H54 (cell line): ENCODE measurements at regions not wholly inside any gene's neighbourhood (a gene's known extent, or its start where the extent isn't known, plus 50 kb on each side); places are given as distances from the start of the nearest gene placed in this dataset.

Source experiments
- DNase-seq: peaks from one replicate; pipeline ENCODE4 v3.0.0; 2011; ENCODE audit warnings: low spot score, mixed read lengths; ENCODE audit not compliant: insufficient read length
- FAIRE-seq: peaks from 3 replicates; lab custom pipeline; 2011; peaks lifted over from hg19 to GRCh38; lab: Jason Lieb, UNC
- POLR2A ChIP-seq: IDR thresholded peaks from 2 replicates; pipeline ENCODE4 v1.6.1; 2011; ENCODE audit warnings: low read depth, mild to moderate bottlenecking, low read length

- FAIRE-seq (no peak), DNase-seq (no peak)
- no peak for TF ChIP-seq POLR2A
Measured at GRCh38 chr1:213858581-213858980, 129.2 kb upstream of the PROX1 start.

GRCh38 chr1:213861841-213862240 is 125.9 kb upstream of the PROX1 start:
- TF ChIP-seq POLR2A, result no peak
- FAIRE-seq, result no peak
- DNase-seq, result no peak

- DNase-seq (no peak), FAIRE-seq (no peak)
- no peak for TF ChIP-seq POLR2A
Measured at GRCh38 chr1:213864091-213864490, 123.7 kb upstream of the PROX1 start.

GRCh38 chr1:213868482-213868881 is 119.3 kb upstream of the PROX1 start:
- DNase-seq (no peak), FAIRE-seq (no peak)
- no peak for TF ChIP-seq POLR2A

GRCh38 chr1:213871179-213871578 is 116.6 kb upstream of the PROX1 start:
- DNase-seq, result no peak
- FAIRE-seq, result no peak
- TF ChIP-seq POLR2A, result no peak

GRCh38 chr1:213874789-213875188 is 113.0 kb upstream of the PROX1 start:
- no peak for DNase-seq
- TF ChIP-seq POLR2A, result no peak
- FAIRE-seq, result no peak

GRCh38 chr1:213876531-213876930 is 111.2 kb upstream of the PROX1 start:
- FAIRE-seq, result no peak
- no peak for TF ChIP-seq POLR2A
- DNase-seq, result no peak

- no peak for TF ChIP-seq POLR2A
- no peak for FAIRE-seq
- no peak for DNase-seq
Measured at GRCh38 chr1:213883618-213884017, 104.2 kb upstream of the PROX1 start.

- TF ChIP-seq POLR2A, result no peak
- DNase-seq (no peak), FAIRE-seq (no peak)
Measured at GRCh38 chr1:213884402-213884801, 103.4 kb upstream of the PROX1 start.

- DNase-seq (no peak), FAIRE-seq (no peak)
- no peak for TF ChIP-seq POLR2A
Measured at GRCh38 chr1:213884942-213885341, 102.8 kb upstream of the PROX1 start.

GRCh38 chr1:213887842-213888241 is 99.9 kb upstream of the PROX1 start:
- DNase-seq, result no peak
- no peak for FAIRE-seq
- no peak for TF ChIP-seq POLR2A

GRCh38 chr1:213891989-213892902 is 95.5 kb upstream of the PROX1 start:
- TF ChIP-seq POLR2A, result no peak
- FAIRE-seq (no peak), DNase-seq (no peak)

- no peak for DNase-seq
- no peak for TF ChIP-seq POLR2A
- FAIRE-seq, result no peak
Measured at GRCh38 chr1:213898684-213899083, 89.1 kb upstream of the PROX1 start.

- DNase-seq (no peak), FAIRE-seq (no peak)
- no peak for TF ChIP-seq POLR2A
Measured at GRCh38 chr1:213899413-213899812, 88.4 kb upstream of the PROX1 start.

- TF ChIP-seq POLR2A, result no peak
- FAIRE-seq, result no peak
- DNase-seq, result no peak
Measured at GRCh38 chr1:213905344-213905743, 82.4 kb upstream of the PROX1 start.
